ENCODE measurements at regions not wholly inside any gene's neighbourhood (a gene's known extent, or its start where the extent isn't known, plus 50 kb on each side); places are given as distances from the start of the nearest gene placed in this dataset.

- H3K9me3 ChIP-seq: no peaks in the 10 kb centered on the region
- no peaks in the 10 kb centered on the region for H3K4me1 ChIP-seq
- TF ChIP-seq POLR2AphosphoS5 (IDR thresholded peaks at IDR 0.05): no peak
- no peak for TF ChIP-seq CTCF (IDR thresholded peaks at IDR 0.05)
- no peak overlapping the region for H3K4me3 ChIP-seq
- H3K27ac ChIP-seq: no peak overlapping the region
- no peaks in the 10 kb centered on the region for H3K36me3 ChIP-seq
- no peak for ATAC-seq
- H3K27me3 ChIP-seq: no peaks in the 10 kb centered on the region
- WGBS, 2 donors (ENCODE audit: low coverage in 1 of 2): 67 to 94% methylated on average over 1 of the region's 1 CpG
Measured at GRCh38 chr3:146757759-146758158, 152.6 kb upstream of the PLSCR5 start.

- no peak for ATAC-seq
- H3K4me1 ChIP-seq: no peaks in the 10 kb centered on the region
- H3K27me3 ChIP-seq: no peaks in the 10 kb centered on the region
- TF ChIP-seq CTCF (IDR thresholded peaks at IDR 0.05): no peak
- TF ChIP-seq EP300 (IDR thresholded peaks at IDR 0.05): no peak
- no peak for TF ChIP-seq POLR2A (IDR thresholded peaks at IDR 0.05)
- TF ChIP-seq POLR2AphosphoS5 (IDR thresholded peaks at IDR 0.05): no peak
- 48 to 67% methylated on average over 2 of the region's 2 CpGs for WGBS, 2 donors (ENCODE audit: low coverage in 1 of 2)
- H3K27ac ChIP-seq: no peak overlapping the region
- no peak overlapping the region for H3K4me3 ChIP-seq
- H3K36me3 ChIP-seq: no peaks in the 10 kb centered on the region
- no peaks in the 10 kb centered on the region for H3K9me3 ChIP-seq
Measured at GRCh38 chr3:146750196-146750595, 145.1 kb upstream of the PLSCR5 start.

- no peaks in the 10 kb centered on the region for H3K27me3 ChIP-seq
- no peaks in the 10 kb centered on the region for H3K4me1 ChIP-seq
- H3K4me3 ChIP-seq: no peak overlapping the region
- no peaks in the 10 kb centered on the region for H3K9me3 ChIP-seq
- WGBS, 2 donors (ENCODE audit: low coverage in 1 of 2): 16 to 46% methylated on average over 3 to 4 of the region's 4 CpGs
- no peak overlapping the region for H3K27ac ChIP-seq
- TF ChIP-seq CTCF (IDR thresholded peaks at IDR 0.05) (peak in 1 of 4 experiments; percentile 28), POLR2A (IDR thresholded peaks at IDR 0.05) (no peak), POLR2AphosphoS5 (IDR thresholded peaks at IDR 0.05) (no peak), EP300 (IDR thresholded peaks at IDR 0.05) (no peak)
- no peaks in the 10 kb centered on the region for H3K36me3 ChIP-seq
- ATAC-seq: no peak
Measured at GRCh38 chr3:146747928-146748327, 142.8 kb upstream of the PLSCR5 start.

- Histone ChIP-seq H3K9me3 (no peaks in the 10 kb centered on the region), H3K36me3 (no peaks in the 10 kb centered on the region), H3K27me3 (no peaks in the 10 kb centered on the region), H3K4me1 (no peaks in the 10 kb centered on the region), H3K4me3 (no peak overlapping the region), H3K27ac (no peak overlapping the region)
- TF ChIP-seq POLR2A (IDR thresholded peaks at IDR 0.05): no peak
- TF ChIP-seq EP300 (IDR thresholded peaks at IDR 0.05): no peak
- no peak for TF ChIP-seq CTCF (IDR thresholded peaks at IDR 0.05)
- TF ChIP-seq POLR2AphosphoS5 (IDR thresholded peaks at IDR 0.05): no peak
- ATAC-seq: no peak
Measured at GRCh38 chr3:146747051-146747450, 141.9 kb upstream of the PLSCR5 start.

GRCh38 chr3:146746190-146746589 lies 141.0 kb upstream of the PLSCR5 start:
- TF ChIP-seq CTCF (IDR thresholded peaks at IDR 0.05) (no peak), EP300 (IDR thresholded peaks at IDR 0.05) (no peak), POLR2AphosphoS5 (IDR thresholded peaks at IDR 0.05) (no peak)
- Histone ChIP-seq H3K36me3 (no peaks in the 10 kb centered on the region), H3K9me3 (no peaks in the 10 kb centered on the region), H3K4me3 (no peak overlapping the region), H3K4me1 (no peaks in the 10 kb centered on the region), H3K27ac (no peak overlapping the region), H3K27me3 (no peaks in the 10 kb centered on the region)
- no peak for ATAC-seq

Data from gastroesophageal sphincter (tissue), 4 donors.